Colonic mucosa (tissue), 4 donors: ENCODE measurements at regions not wholly inside any gene's neighbourhood (a gene's known extent, or its start where the extent isn't known, plus 50 kb on each side); places are given as distances from the start of the nearest gene placed in this dataset.
A peak's percentile ranks its signal among the peaks of the same experiment; 100 is the strongest.

ENCODE experiments used
- DNase-seq: peaks from one replicate; pipeline ENCODE4 v3.0.0-alpha.2; 2020
- H3K27ac ChIP-seq: fragments of 200-600 bp; one replicate; pipeline ENCODE4 v1.8.0; 2021
- H3K27me3 ChIP-seq: fragments of 200-600 bp; one replicate; pipeline ENCODE4 v1.8.0; 2021
- H3K36me3 ChIP-seq: fragments of 200-600 bp; one replicate; pipeline ENCODE4 v1.8.0; 2021
- H3K4me1 ChIP-seq: fragments of 200-600 bp; one replicate; pipeline ENCODE4 v1.8.0; 2021; ENCODE audit warnings: mild to moderate bottlenecking
- H3K4me3 ChIP-seq: fragments of 200-600 bp; one replicate; pipeline ENCODE4 v1.8.0; 2021
- H3K9ac ChIP-seq, 2 donors: one replicate each; pipeline ENCODE4 v1.7.0; 2013; ENCODE audit warnings: control low read depth in 2 of 2, low read depth in 2 of 2, low read length in 2 of 2
- H3K9me3 ChIP-seq: fragments of 200-600 bp; one replicate; pipeline ENCODE4 v1.8.0; 2021
- CTCF ChIP-seq: fragments of 200-600 bp; IDR thresholded peaks from one replicate; pipeline ENCODE4 v1.8.0; 2022; ENCODE audit warnings: antibody characterized with exemption, mild to moderate bottlenecking
- intact Hi-C: fragments of 100-400 bp; cut with DNase I; formaldehyde crosslinking; loops from one replicate; pipeline ENCODE4 v1.14.1; 2022
- donor health status: healthy.
- donor health status: DM: no; HTN: no; CAD: no.
- donor health status: DM: no; HTN: no; CAD: no.

- H3K36me3 ChIP-seq, result no peaks in the 10 kb centered on the region
- no peak for TF ChIP-seq CTCF
- DNase-seq, result no peak
- H3K4me3 ChIP-seq, result no peak overlapping the region
- no peaks in the 10 kb centered on the region for H3K27me3 ChIP-seq
- intact Hi-C loops, result no loop called here
- H3K27ac ChIP-seq, result no peak overlapping the region
- H3K4me1 ChIP-seq, result no peaks in the 10 kb centered on the region
- no peaks in the 10 kb centered on the region for H3K9me3 ChIP-seq
- no peak overlapping the region for H3K9ac ChIP-seq
Observed at GRCh38 chr14:45486599-45486998, 233.6 kb upstream of the MIS18BP1 start.

GRCh38 chr14:45467023-45467422 is 214.0 kb upstream of the MIS18BP1 start:
- H3K4me3 ChIP-seq, result no peak overlapping the region
- H3K27ac ChIP-seq, result no peak overlapping the region
- intact Hi-C loops, result no loop called here
- no peak for TF ChIP-seq CTCF
- no peaks in the 10 kb centered on the region for H3K4me1 ChIP-seq
- no peaks in the 10 kb centered on the region for H3K36me3 ChIP-seq
- H3K9me3 ChIP-seq, result no peaks in the 10 kb centered on the region
- no peaks in the 10 kb centered on the region for H3K27me3 ChIP-seq
- DNase-seq, result no peak
- H3K9ac ChIP-seq, result no peak overlapping the region

GRCh38 chr14:45434221-45434620 is 181.2 kb upstream of the MIS18BP1 start:
- no peak for DNase-seq
- Histone ChIP-seq H3K27me3 (no peaks in the 10 kb centered on the region), H3K9me3 (no peaks in the 10 kb centered on the region), H3K9ac (no peak overlapping the region), H3K36me3 (no peaks in the 10 kb centered on the region), H3K27ac (no peak overlapping the region), H3K4me1 (no peaks in the 10 kb centered on the region), H3K4me3 (no peak overlapping the region)
- no peak for TF ChIP-seq CTCF
- intact Hi-C loops, result no loop called here

- no peak overlapping the region for H3K27ac ChIP-seq
- no peak overlapping the region for H3K9ac ChIP-seq
- no peak overlapping the region for H3K4me3 ChIP-seq
- DNase-seq, result no peak
- H3K4me1 ChIP-seq, result no peaks in the 10 kb centered on the region
- H3K27me3 ChIP-seq, result no peaks in the 10 kb centered on the region
- H3K9me3 ChIP-seq, result no peaks in the 10 kb centered on the region
- intact Hi-C loops, result loop anchor here (10.0 kb wide), 1 partner anchor 918 kb away; no protein-coding TSS in a partner anchor
- no peaks in the 10 kb centered on the region for H3K36me3 ChIP-seq
- TF ChIP-seq CTCF, result peak; percentile 45
Observed at GRCh38 chr14:45426685-45427282, 173.8 kb upstream of the MIS18BP1 start.

- Histone ChIP-seq H3K36me3 (no peaks in the 10 kb centered on the region), H3K9ac (no peak overlapping the region), H3K4me3 (no peak overlapping the region), H3K27me3 (no peaks in the 10 kb centered on the region), H3K4me1 (no peaks in the 10 kb centered on the region), H3K27ac (no peak overlapping the region), H3K9me3 (no peaks in the 10 kb centered on the region)
- no peak for DNase-seq
- TF ChIP-seq CTCF, result no peak
- intact Hi-C loops, result no loop called here
Observed at GRCh38 chr14:45406942-45407341, 153.9 kb upstream of the MIS18BP1 start.
